GM19455 (cell line): ENCODE measurements at regions not wholly inside any gene's neighbourhood (a gene's known extent, or its start where the extent isn't known, plus 50 kb on each side); places are given as distances from the start of the nearest gene placed in this dataset.

Experiments used
- ATAC-seq: cut with Tn5 transposase; IDR thresholded peaks from one replicate; pipeline ENCODE4 v1.9.1; 2021; ENCODE audit not compliant: unreplicated experiment

DNA sequence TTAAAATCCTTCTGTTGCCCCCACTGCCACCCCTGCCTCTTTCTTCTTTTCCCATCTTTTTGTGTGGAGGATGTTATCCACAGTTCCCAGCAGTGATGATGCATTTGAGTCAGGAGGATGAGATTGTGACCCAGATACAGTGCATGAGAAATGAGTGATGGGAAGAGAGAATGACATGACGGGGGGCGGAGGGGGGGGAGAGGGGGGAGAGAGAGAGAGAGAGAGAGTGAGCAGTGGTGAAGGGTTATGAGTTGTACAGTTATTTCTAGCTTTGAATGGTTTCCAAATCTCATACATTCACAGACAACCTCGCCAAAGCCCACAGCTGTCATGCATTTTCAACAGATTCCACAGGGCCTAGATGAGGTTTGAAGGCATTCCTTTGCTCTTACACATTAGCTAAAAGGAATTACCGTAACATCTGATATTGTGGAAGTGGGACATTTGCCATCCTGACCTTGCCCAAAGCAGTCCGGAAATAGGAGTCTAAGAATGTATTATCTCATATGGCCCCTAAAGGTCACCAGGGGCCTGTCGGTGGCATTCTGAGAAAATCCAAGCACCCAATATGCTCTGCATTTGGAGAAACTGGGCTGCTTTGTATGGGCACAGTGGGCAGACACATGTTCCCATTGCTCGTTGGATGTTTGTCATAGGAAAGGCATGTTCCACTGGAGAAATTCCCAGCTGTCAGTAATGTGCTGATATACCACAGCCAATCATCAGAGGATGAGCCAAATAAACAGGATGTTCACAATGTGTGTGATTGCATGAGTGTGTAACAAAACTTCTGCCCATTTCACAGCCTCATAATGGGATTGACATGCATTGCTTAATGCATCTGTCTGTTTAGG is 435.8 kb downstream of the SPRY1 start:
- no peak for ATAC-seq

DNA sequence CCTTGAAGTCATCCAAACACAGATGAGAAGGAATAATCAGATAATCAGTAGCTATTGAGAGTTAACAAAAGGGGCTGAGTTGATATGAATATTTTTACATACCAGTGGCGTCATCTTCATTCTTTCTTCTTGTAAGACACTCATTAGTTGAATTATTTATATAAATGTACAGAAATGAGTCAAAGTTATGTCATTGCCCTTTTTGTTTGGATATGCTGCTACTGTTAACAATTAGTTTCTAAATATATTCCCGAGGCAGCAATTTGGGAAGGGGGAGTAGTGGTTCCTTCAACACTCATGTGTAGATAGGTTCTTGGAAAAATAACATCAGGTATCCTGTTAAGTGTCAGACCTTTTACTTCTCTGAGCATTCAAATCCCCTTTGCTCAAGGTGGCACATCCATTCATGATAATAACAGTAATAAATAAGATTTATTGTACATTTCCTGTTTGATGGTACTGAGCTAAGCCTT is 436.6 kb downstream of the SPRY1 start:
- ATAC-seq = no peak

DNA sequence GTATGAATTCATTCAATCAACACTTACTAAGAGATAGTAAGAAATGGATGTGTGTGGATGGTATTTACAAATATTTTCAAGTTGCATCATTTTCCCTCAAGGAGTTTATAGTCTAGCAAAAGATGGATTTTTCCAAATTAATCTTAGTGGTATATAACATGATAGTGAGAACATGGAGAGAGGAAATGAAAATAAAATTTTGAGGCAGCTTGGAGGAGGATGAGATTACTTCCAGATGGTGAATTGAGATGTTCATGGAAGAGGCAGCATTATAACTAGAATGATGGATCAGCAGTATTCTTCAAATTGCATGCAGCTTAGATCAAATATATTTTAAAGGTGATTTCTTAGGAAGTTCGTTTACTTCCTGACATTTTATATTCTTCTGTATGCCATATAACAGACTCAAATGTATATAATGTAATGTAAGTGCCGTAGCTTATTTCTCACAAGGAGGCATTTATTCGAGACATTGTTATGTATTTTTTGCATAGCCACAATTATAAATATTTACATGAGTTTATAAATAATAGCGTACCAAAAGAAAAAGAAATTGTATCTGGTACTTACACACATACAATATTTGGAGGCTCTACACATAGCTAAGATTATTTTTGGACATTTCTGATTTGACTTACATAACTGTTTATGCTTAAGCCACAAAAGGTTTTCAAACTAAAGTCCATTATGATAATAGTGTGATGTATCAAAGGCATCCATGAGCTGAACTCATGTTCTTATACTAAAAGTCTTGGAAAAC is 439.4 kb downstream of the SPRY1 start:
- ATAC-seq = no peak

DNA sequence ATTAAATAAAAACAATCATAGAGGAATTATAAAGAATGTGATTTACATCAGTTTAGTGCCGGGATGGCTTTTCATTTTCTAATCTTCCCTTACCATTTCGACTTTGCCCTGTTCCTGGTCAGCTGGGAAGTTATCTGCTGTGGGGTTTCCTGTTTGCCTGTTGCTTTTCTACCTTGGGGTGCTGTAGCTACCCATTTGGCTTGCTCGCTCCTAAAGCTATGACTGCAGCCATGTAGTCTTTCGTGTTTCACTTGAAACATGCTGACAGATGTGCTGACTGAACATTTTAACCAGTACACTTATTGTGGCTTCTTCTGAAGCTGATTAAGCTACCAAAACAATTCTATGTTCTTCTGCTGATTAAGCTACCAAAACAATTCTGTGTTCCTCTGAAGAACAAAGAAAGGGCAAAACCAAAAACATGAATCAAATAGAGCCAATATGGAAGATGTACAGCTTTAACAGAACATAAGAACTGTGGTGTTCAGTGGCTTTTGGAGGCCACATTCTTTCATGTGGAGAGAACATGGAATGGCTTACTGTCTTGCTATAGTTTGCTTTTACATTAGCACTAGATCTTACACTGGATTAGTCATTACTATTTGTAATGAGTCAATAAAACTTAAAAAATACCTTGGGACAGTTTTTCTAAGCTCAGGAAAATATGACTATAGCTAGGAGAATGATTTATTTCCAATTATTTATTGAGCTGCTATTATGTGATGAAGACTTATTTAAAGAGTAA is 440.4 kb downstream of the SPRY1 start:
- no peak for ATAC-seq

- ATAC-seq = no peak
These were observed 441.9 kb downstream of the SPRY1 start for GRCh38 chr4:123838474-123838873.

DNA sequence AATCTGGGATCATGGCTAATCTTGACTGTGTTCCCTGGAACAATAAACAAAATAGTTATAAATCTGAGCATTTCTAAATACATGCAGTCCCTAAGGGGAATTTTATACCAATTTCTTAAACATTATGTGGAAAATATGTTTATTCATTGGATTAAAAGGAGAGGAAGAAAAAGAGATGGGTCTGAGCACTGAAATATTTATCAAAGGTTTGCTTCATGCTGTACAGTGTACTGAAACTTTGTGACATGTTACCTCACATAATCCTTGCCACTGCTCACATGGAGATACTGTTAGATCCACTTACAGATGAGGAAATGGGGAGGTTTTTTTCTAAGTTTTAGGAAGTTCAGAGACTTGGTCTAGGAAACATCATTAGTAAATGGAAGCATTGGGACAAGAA is 443.6 kb downstream of the SPRY1 start:
- ATAC-seq = no peak

GRCh38 chr4:123841447-123842121 is 445.0 kb downstream of the SPRY1 start:
- no peak for ATAC-seq

DNA sequence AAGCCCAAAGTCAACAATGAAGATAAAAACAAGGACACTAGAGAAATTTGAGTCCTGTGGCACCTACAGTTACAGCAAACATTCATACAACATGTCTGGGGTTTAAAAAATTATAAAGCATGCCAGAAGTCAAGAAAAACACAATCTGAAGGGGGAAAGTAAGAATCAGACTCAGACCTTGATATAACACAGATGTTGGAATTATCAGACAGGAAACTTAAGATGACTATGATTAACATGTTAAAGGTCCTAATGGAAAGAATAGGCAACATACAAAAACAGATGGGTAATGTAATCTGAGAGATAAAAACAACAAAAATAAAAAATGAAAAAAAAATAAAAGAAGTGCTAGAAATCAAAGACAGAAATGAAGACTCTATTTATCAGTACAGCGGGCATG is 446.5 kb downstream of the SPRY1 start:
- no peak for ATAC-seq

DNA sequence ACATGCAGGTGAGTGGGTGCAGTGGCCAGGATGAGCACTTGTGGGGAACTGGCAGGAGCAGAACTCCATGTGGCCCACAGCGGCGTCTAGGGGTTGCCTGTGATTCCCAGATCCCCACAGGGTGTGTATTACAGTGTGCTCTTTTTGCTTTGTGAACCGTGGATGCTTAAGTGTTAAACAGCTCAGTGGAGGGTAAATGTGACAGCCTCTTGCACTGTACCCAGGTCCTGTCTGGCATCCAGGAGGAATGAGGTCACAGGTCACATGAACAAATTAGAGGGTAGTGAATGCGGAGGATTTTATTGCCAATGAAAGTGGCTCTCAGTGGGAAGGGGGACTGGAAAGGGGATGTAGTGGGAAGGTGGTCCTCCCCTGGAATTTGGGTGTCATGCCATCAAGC is 447.8 kb downstream of the SPRY1 start:
- no peak for ATAC-seq

DNA sequence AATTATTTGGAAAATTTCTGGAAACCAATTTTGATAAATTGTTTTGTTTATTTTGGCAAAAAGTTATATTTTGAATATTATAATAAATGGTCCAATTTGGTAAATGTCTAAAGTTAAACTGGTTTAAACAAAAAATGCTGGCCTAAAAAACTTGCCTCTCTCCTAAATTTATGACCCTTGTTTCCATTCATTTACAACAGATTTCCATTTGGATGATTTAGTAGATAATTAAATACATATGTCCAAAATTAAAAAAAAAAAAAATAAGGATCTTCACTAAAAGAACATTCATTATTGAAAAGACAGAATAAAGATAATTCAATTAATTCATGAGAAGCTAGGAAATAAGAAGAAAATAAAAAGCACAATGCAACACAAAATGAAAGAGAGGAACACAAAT is 449.5 kb downstream of the SPRY1 start:
- ATAC-seq = no peak

DNA sequence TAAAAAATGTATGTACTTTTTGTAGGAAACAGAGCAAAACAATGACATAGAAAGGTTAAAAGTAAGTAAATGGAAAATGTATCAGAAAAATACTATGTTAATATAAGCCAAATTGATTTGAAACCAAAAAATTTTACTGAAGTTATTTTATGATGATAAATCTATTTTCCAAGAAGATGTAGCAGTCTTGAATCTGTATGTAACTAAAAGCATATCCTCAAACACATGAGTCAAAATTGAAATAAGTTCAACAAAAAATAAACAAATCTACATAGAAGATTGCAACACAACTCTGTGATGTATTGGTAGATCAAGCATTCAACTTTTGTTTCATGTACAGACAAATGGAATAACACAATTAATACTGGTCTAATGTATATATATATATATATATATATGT is 450.0 kb downstream of the SPRY1 start:
- no peak for ATAC-seq

- ATAC-seq = no peak
These were observed 452.0 kb downstream of the SPRY1 start for GRCh38 chr4:123848606-123849005.

DNA sequence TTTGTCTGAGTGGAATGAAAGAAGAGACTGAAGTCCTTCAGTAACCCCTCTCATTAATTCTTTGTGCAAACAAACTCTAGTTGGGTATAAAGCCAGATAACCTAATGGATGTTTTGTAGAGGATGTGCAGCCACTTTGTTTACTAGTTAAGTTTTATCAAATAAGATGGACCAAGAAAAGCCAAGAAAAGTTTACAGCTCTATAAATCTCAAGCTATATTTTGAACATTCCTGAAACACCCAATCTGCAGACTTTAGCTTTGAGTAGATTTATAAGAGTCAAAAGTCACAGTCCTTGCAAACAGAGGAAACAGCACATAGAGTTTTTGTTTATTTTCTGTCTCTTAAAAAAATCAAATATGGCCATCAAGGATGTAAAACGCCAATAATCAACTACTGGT is 452.9 kb downstream of the SPRY1 start:
- ATAC-seq = no peak

GRCh38 chr4:123851521-123851920 is 454.9 kb downstream of the SPRY1 start:
- ATAC-seq = no peak

- no peak for ATAC-seq
These were observed 457.1 kb downstream of the SPRY1 start for GRCh38 chr4:123853651-123854050.

DNA sequence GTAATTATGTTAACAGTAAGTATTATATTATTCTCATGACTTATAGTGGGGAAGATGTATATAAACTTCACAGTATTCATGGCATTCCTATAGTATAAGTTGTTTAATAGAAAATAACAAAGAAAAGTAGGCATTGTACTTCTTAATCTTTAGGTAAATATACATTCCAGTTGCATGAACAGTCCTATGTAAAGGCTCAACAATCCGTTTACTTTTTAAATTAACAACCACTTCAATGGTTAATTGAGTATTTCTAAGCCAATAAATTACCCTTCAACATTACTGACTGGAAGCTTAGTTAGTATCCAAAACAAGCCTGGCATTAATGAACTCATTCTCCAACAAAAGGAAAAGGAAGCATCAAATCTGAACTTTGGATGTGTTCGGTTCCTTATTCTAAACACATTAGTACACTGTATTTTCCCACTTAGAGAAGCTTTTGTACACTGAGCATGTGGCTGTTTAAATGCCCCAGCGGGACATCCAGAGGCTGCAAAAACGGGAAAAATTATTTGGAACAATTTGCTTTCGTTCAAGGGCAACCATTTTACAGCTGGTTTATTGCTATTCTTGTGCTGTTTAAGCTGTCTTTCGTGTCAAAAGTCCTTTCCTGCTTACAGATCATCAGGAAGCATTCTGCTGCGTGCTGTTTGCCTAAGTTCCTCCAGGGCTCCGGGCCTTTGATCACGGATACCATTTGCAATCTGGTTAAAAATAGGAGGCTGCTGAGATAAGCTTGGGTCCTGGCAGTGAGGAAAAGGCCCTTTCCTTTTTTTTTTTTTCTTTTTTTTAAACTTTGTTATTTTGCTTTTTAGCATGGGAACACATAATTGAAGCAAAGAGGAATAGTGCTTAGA is 460.3 kb downstream of the SPRY1 start:
- no peak for ATAC-seq

DNA sequence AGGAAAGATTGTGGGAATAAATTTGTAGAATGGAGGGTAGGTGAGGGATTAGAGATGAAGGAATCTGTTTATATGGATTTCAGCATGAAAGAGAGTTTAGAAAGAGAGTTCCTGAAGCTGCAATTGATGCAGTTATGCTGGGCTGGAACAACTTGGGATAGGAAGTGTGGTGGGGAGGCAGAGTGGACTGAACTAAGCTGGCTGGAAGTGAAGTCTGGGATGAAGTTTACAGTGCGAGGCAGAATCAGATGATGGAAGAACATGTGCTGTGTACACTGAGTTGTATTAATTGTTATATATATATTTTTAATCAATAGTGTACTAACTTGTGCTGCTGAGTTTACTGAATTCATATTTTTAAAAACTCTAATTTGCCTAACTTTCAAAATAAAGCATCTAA is 461.9 kb downstream of the SPRY1 start:
- ATAC-seq = no peak

- ATAC-seq = no peak
These were observed 466.2 kb downstream of the SPRY1 start for GRCh38 chr4:123862812-123863211.

- ATAC-seq = no peak
These were observed 470.2 kb downstream of the SPRY1 start for GRCh38 chr4:123866796-123867195.
